Astrocyte of the cerebellum (primary cell): ENCODE measurements at regions not wholly inside any gene's neighbourhood (a gene's known extent, or its start where the extent isn't known, plus 50 kb on each side); places are given as distances from the start of the nearest gene placed in this dataset.

Source experiments
- DNase-seq: peaks from one replicate; pipeline ENCODE4 v3.0.0-alpha.2; 2011; ENCODE audit warnings: low read depth
- H3K4me3 ChIP-seq: 2 replicates; pipeline ENCODE4 v1.5.1; 2011; ENCODE audit warnings: mild to moderate bottlenecking, low read depth, low read length, moderate library complexity
- in situ Hi-C: cut with HindIII; loops from 2 replicates; pipeline ENCODE4 v1.10.0; 2017; ENCODE audit warnings: low sequenced_read_pairs
- TF ChIP-seq, protein P1 (sequence below): IDR thresholded peaks from 2 replicates; pipeline ENCODE4 v1.5.1; 2012; ENCODE audit warnings: low read length, low read depth, moderate library complexity, mild to moderate bottlenecking; ENCODE audit errors: missing control alignments

GRCh38 chr20:6892724-6893123 lies 125.2 kb downstream of the BMP2 start:
- in situ Hi-C loops = no loop called here
- TF ChIP-seq, protein P1, sequence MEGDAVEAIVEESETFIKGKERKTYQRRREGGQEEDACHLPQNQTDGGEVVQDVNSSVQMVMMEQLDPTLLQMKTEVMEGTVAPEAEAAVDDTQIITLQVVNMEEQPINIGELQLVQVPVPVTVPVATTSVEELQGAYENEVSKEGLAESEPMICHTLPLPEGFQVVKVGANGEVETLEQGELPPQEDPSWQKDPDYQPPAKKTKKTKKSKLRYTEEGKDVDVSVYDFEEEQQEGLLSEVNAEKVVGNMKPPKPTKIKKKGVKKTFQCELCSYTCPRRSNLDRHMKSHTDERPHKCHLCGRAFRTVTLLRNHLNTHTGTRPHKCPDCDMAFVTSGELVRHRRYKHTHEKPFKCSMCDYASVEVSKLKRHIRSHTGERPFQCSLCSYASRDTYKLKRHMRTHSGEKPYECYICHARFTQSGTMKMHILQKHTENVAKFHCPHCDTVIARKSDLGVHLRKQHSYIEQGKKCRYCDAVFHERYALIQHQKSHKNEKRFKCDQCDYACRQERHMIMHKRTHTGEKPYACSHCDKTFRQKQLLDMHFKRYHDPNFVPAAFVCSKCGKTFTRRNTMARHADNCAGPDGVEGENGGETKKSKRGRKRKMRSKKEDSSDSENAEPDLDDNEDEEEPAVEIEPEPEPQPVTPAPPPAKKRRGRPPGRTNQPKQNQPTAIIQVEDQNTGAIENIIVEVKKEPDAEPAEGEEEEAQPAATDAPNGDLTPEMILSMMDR = no peak

DNA sequence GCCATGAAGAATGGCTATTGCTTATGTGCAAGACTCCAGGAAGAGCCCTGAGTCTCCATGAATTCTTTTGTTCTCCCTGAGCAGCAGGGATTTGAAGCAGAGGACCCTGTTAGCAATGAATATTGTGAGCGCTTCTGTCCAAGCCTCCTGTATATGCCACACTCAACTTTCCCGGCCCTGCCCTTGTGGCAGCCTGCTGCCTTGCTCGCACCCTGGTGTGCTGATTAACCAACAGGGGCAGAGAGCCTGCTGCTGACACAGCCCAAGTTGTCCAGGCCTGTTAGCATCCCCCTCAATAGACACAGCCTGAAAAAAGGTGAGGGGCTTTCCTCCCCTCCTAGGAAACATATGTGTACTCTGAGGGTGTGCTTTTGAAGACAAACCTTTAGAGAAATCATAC lies 131.4 kb downstream of the BMP2 start:
- in situ Hi-C loops = no loop called here
- TF ChIP-seq, protein P1 = no peak
- H3K4me3 ChIP-seq = no peak overlapping the region
- no peak for DNase-seq

More at GRCh38 chr20:6892724-6893123, 125.2 kb downstream of the BMP2 start:
- no peak overlapping the region for H3K4me3 ChIP-seq
- no peak for DNase-seq

DNA sequence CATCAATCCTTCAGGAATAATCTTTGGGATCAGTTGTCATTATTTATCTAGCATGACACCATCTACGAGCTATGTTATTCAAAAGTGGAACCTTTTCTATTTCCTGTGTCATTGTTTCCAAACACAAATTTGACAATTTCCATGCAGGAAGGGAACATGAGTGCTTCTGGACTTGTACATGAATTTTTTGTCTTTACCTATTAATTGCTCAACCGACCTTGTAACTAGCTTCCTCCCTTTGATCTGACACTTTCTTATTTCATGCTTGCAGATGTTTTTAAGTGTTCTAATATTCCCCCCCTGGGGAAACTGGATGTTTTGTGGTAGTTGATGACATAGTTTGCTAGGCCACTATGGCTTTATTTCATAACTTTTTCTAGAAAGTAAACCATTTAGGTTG lies 139.4 kb downstream of the BMP2 start:
- in situ Hi-C loops = no loop called here

DNA sequence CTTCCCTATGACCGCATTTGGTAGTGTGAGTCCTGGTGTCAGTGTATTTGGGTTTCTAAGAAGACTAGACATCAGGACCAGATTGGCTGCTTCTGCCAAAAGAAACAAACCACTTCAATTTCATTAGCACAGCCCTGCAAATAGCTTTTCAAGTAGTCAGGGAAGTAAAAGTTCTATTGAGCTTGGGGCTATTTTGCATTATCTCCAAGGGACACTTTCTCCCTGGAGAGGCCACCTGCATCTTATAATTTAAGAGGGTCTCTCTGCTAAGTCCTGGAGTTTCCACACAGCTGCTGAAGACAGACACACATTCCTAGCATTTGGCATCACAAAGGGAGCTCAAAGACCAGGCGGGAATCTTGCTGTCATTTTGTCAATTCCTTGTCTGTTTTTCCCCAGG lies 141.2 kb downstream of the BMP2 start:
- DNase-seq = no peak
- no peak overlapping the region for H3K4me3 ChIP-seq
- TF ChIP-seq, protein P1 = no peak
- in situ Hi-C loops = no loop called here

More for the DNA sequence above, 139.4 kb downstream of the BMP2 start:
- no peak for DNase-seq
- TF ChIP-seq, protein P1 = no peak
- no peak overlapping the region for H3K4me3 ChIP-seq

DNA sequence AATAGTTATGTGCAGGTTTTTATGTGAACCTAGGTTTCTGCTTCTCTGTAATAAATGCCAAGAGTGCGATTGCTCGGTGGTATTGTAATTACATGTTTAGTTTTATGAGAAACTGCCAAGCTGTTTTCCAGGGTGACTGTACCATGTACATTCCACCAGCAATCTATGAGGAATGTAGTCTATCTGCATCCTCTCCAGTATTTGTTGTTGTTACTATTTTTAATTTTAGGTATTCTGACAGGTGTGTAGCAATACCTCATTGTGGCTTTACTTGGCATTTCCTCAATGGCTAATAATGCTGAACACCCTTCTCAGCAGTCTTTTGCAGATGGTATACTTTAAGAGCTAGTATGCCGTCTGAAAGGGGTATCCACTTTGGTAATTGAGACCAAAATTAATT lies 142.1 kb downstream of the BMP2 start:
- TF ChIP-seq, protein P1 = no peak
- in situ Hi-C loops = no loop called here
- DNase-seq = no peak
- no peak overlapping the region for H3K4me3 ChIP-seq

GRCh38 chr20:6914986-6915385 lies 147.5 kb downstream of the BMP2 start:
- no peak overlapping the region for H3K4me3 ChIP-seq
- in situ Hi-C loops = no loop called here

More at GRCh38 chr20:6914986-6915385, 147.5 kb downstream of the BMP2 start:
- TF ChIP-seq, protein P1 = no peak
- DNase-seq = no peak
